IMR-90 (cell line): ENCODE measurements at regions not wholly inside any gene's neighbourhood (a gene's known extent, or its start where the extent isn't known, plus 50 kb on each side); places are given as distances from the start of the nearest gene placed in this dataset.

Source experiments
- ATAC-seq: fragments of 200-7000 bp; cut with Tn5 transposase; 2 replicates; pipeline ENCODE4 v1.9.1; 2020; ENCODE audit warnings: low read depth, mild to moderate bottlenecking, moderate library complexity
- BruUV-seq: library from RNA; stranded (reverse); fragments of 400-500 nt; replicated peaks from 2 replicates; lab custom pipeline; 2021; lab: Mats Ljungman, UMichigan
- CTCF ChIA-PET: fragments of 300-600 bp; formaldehyde crosslinking; extraction: SDS; loops from one replicate; lab custom pipeline; 2021; ENCODE audit warnings: antibody characterized with exemption; lab: Yijun Ruan, JAX
- POLR2A ChIA-PET: fragments of 300-600 bp; sonication (Branson Sonifier 250); formaldehyde crosslinking; loops from one replicate; lab custom pipeline; 2022; ENCODE audit warnings: antibody characterized with exemption; ENCODE audit not compliant: unreplicated experiment; lab: Charles Lee
- DNase-seq: peaks from one replicate; pipeline ENCODE4 v3.0.0; 2013
- H2AFZ ChIP-seq: replicated peaks from 2 replicates; pipeline ENCODE3; 2013; ENCODE audit warnings: low read length, mild to moderate bottlenecking; ENCODE audit not compliant: poor library complexity
- H2AK5ac ChIP-seq: 2 replicates; pipeline ENCODE4 v1.6.1; 2013; ENCODE audit warnings: low read depth, low read length, inconsistent platforms
- H2AK9ac ChIP-seq: replicated peaks from 2 replicates; pipeline ENCODE3; 2013; ENCODE audit warnings: mild to moderate bottlenecking, low read depth, low read length, moderate library complexity; ENCODE audit not compliant: poor library complexity
- H2BK120ac ChIP-seq: 2 replicates; pipeline ENCODE4 v1.6.1; 2013; ENCODE audit warnings: low read depth, low read length, inconsistent platforms
- H2BK15ac ChIP-seq: 3 replicates; pipeline ENCODE4 v1.6.1; 2013; ENCODE audit warnings: low read depth, low read length, inconsistent platforms
- H2BK20ac ChIP-seq: 2 replicates; pipeline ENCODE4 v1.6.1; 2013; ENCODE audit warnings: low read depth, mild to moderate bottlenecking, inconsistent platforms, low read length, moderate library complexity
- H2BK5ac ChIP-seq: 2 replicates; pipeline ENCODE4 v1.6.1; 2013; ENCODE audit warnings: mild to moderate bottlenecking, low read depth, low read length, inconsistent platforms; ENCODE audit not compliant: poor library complexity, severe bottlenecking
- H3K14ac ChIP-seq: replicated peaks from 2 replicates; pipeline ENCODE4 v1.6.1; 2013; ENCODE audit warnings: low read depth, low read length, inconsistent platforms
- H3K18ac ChIP-seq: 2 replicates; pipeline ENCODE4 v1.6.1; 2013; ENCODE audit warnings: low read depth, low read length, control low read depth
- H3K23ac ChIP-seq: 2 replicates; pipeline ENCODE4 v1.6.1; 2013; ENCODE audit warnings: low read depth, low read length, inconsistent platforms
- H3K27ac ChIP-seq: 2 replicates; pipeline ENCODE4 v1.5.1; 2013; ENCODE audit warnings: mild to moderate bottlenecking, control low read depth, low read length; ENCODE audit not compliant: insufficient read depth
- H3K27me3 ChIP-seq: 2 replicates; pipeline ENCODE4 v1.6.1; 2013; ENCODE audit warnings: low read length; ENCODE audit not compliant: control insufficient read depth, insufficient read depth
- H3K36me3 ChIP-seq: 2 replicates; pipeline ENCODE4 v1.6.1; 2013; ENCODE audit warnings: low read length, mixed read lengths; ENCODE audit not compliant: control insufficient read depth, insufficient read depth
- H3K4ac ChIP-seq: 2 replicates; pipeline ENCODE4 v1.6.1; 2013; ENCODE audit warnings: low read depth, low read length, inconsistent platforms
- H3K4me1 ChIP-seq: 2 replicates; pipeline ENCODE4 v1.6.1; 2013; ENCODE audit warnings: low read length, mixed read lengths; ENCODE audit not compliant: control insufficient read depth, insufficient read depth
- H3K4me2 ChIP-seq: 2 replicates; pipeline ENCODE4 v1.6.1; 2013; ENCODE audit warnings: low read depth, mild to moderate bottlenecking, control low read depth, low read length, moderate library complexity
- H3K4me3 ChIP-seq: 2 replicates; pipeline ENCODE4 v1.5.1; 2013; ENCODE audit warnings: low read depth, mild to moderate bottlenecking, control low read depth, low read length, moderate library complexity; ENCODE audit not compliant: insufficient read depth
- H3K56ac ChIP-seq: 2 replicates; pipeline ENCODE4 v1.6.1; 2013; ENCODE audit warnings: low read length, inconsistent platforms; ENCODE audit not compliant: insufficient read depth; ENCODE audit errors: extremely low read depth
- H3K79me1 ChIP-seq, 2 experiments: 2 replicates each; pipeline ENCODE4 v1.6.1; 2013; ENCODE audit warnings: low read length in 2 of 2, inconsistent platforms in 1 of 2, low read depth in 1 of 2
- H3K9ac ChIP-seq: 2 replicates; pipeline ENCODE4 v1.6.1; 2013; ENCODE audit warnings: low read depth, low read length, control low read depth
- H3K9me1 ChIP-seq: 2 replicates; pipeline ENCODE4 v1.6.1; 2013; ENCODE audit warnings: low read length, inconsistent platforms; ENCODE audit not compliant: insufficient read depth
- H3K9me3 ChIP-seq: 2 replicates; pipeline ENCODE4 v1.6.1; 2013; ENCODE audit warnings: low read length; ENCODE audit not compliant: control insufficient read depth, insufficient read depth
- H4K20me1 ChIP-seq: 2 replicates; pipeline ENCODE4 v1.6.1; 2013; ENCODE audit warnings: low read length, inconsistent platforms; ENCODE audit not compliant: insufficient read depth
- H4K5ac ChIP-seq: 2 replicates; pipeline ENCODE4 v1.6.1; 2013; ENCODE audit warnings: mild to moderate bottlenecking, low read depth, low read length, control low read depth
- H4K8ac ChIP-seq, 2 experiments: 2 replicates each; pipeline ENCODE4 v1.6.1; 2013; ENCODE audit warnings: low read depth in 2 of 2, low read length in 2 of 2, control low read depth in 1 of 2, inconsistent platforms in 1 of 2
- H4K91ac ChIP-seq: 2 replicates; pipeline ENCODE4 v1.6.1; 2013; ENCODE audit warnings: low read depth, low read length, inconsistent platforms; ENCODE audit not compliant: insufficient read depth
- BHLHE40 ChIP-seq: fragments of 150-350 bp; IDR thresholded peaks from 2 replicates; pipeline ENCODE4 v1.6.1; 2016; ENCODE audit warnings: mild to moderate bottlenecking, low read depth, low read length
- CEBPB ChIP-seq: IDR thresholded peaks from 2 replicates; pipeline ENCODE4 v1.6.1; 2012; ENCODE audit warnings: low read depth, low read length, improper control_type of control experiment
- MAZ ChIP-seq: IDR thresholded peaks from 2 replicates; pipeline ENCODE4 v1.6.1; 2012; ENCODE audit warnings: low read depth, mild to moderate bottlenecking, low read length, improper control_type of control experiment, moderate library complexity, borderline replicate concordance
- MXI1 ChIP-seq: IDR thresholded peaks from 2 replicates; pipeline ENCODE4 v1.6.1; 2012; ENCODE audit warnings: low read depth, mild to moderate bottlenecking, low read length, moderate library complexity, borderline replicate concordance
- POLR2A ChIP-seq: IDR thresholded peaks from 2 replicates; pipeline ENCODE4 v1.6.1; 2012; ENCODE audit warnings: mild to moderate bottlenecking, low read depth, low read length
- RAD21 ChIP-seq: IDR thresholded peaks from 2 replicates; pipeline ENCODE4 v1.6.1; 2012; ENCODE audit warnings: low read length, improper control_type of control experiment
- RCOR1 ChIP-seq: IDR thresholded peaks from 2 replicates; pipeline ENCODE4 v1.6.1; 2012; ENCODE audit warnings: mild to moderate bottlenecking, low read length, improper control_type of control experiment; ENCODE audit not compliant: insufficient replicate concordance
- RFX5 ChIP-seq: IDR thresholded peaks from 2 replicates; pipeline ENCODE4 v1.8.0; 2012; ENCODE audit warnings: low read depth, mild to moderate bottlenecking, low read length, moderate library complexity
- WGBS, 2 experiments: methylation state at CpG; one replicate each; pipeline versions ENCODE4 v1.1.5 to v1.1.7; 2013; ENCODE audit warnings: missing lambda C conversion rate in 2 of 2; ENCODE audit not compliant: insufficient read length in 1 of 2; ENCODE audit errors: extremely low coverage in 2 of 2; 5-methylcytosine and 5-hydroxymethylcytosine counted together
- dilution Hi-C: fragments of 300-500 bp; cut with HindIII; formaldehyde crosslinking; loops from one replicate; pipeline ENCODE4 v1.14.3; 2018; ENCODE audit warnings: low sequenced_read_pairs; ENCODE audit not compliant: unreplicated experiment
- in situ Hi-C: fragments of 300-500 bp; cut with MboI; formaldehyde crosslinking; loops from 3 replicates; pipeline ENCODE4 v1.14.3; 2019; ENCODE audit warnings: low sequenced_read_pairs, inconsistent platforms, mixed read lengths
- intact Hi-C: fragments of 100-400 bp; cut with micrococcal nuclease; formaldehyde crosslinking; loops from 2 replicates; pipeline ENCODE4 v1.10.0; 2022
- TF ChIP-seq, protein P1 (sequence below): fragments of 150-350 bp; IDR thresholded peaks from 2 replicates; pipeline ENCODE4 v1.6.1; 2017; ENCODE audit warnings: mild to moderate bottlenecking, antibody characterized with exemption, low read length, low read depth
- TF ChIP-seq, protein P2 (sequence below): fragments of 150-350 bp; IDR thresholded peaks from 2 replicates; pipeline ENCODE4 v1.6.1; 2016; ENCODE audit warnings: low read depth, mild to moderate bottlenecking, low read length, moderate library complexity, borderline replicate concordance

DNA sequence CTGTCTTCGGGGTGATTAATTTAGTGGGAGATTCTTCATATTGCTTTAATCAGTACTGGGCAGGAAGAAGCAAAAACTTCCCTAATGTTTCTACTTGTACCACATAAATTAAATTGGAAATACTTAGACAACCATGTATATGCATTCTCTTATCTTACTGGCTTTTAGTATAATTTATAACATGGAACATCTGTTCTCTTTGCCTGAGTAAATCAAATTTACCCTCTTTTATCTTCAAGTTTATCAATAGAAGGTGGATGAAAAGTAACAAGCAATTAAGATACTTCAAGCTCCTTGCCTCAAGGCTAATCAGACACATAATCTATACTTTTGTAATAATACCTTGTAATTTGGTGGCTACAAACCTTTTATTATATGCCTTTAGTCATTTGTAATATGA is 274.4 kb upstream of the ARX start:
- no peaks in the 10 kb centered on the region for H3K36me3 ChIP-seq
- intact Hi-C loops (no loop called here), dilution Hi-C loops (no loop called here), in situ Hi-C loops (no loop called here)
- no peak overlapping the region for H2AFZ ChIP-seq
- no peaks in the 10 kb centered on the region for H3K79me1 ChIP-seq
- TF ChIP-seq, protein P1, sequence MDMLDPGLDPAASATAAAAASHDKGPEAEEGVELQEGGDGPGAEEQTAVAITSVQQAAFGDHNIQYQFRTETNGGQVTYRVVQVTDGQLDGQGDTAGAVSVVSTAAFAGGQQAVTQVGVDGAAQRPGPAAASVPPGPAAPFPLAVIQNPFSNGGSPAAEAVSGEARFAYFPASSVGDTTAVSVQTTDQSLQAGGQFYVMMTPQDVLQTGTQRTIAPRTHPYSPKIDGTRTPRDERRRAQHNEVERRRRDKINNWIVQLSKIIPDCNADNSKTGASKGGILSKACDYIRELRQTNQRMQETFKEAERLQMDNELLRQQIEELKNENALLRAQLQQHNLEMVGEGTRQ, result no peak
- TF ChIP-seq BHLHE40 (no peak), MXI1 (no peak), RCOR1 (no peak), POLR2A (no peak), MAZ (no peak), RAD21 (no peak), CEBPB (no peak), RFX5 (no peak)
- TF ChIP-seq, protein P2, sequence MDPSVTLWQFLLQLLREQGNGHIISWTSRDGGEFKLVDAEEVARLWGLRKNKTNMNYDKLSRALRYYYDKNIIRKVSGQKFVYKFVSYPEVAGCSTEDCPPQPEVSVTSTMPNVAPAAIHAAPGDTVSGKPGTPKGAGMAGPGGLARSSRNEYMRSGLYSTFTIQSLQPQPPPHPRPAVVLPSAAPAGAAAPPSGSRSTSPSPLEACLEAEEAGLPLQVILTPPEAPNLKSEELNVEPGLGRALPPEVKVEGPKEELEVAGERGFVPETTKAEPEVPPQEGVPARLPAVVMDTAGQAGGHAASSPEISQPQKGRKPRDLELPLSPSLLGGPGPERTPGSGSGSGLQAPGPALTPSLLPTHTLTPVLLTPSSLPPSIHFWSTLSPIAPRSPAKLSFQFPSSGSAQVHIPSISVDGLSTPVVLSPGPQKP, result no peak
- POLR2A ChIA-PET, result no interaction called here
- H2BK15ac ChIP-seq, result no peak overlapping the region
- no peak overlapping the region for H2BK120ac ChIP-seq
- H3K23ac ChIP-seq, result no peak overlapping the region
- no peak overlapping the region for H2AK5ac ChIP-seq
- H4K20me1 ChIP-seq, result no peaks in the 10 kb centered on the region
- no peak overlapping the region for H2AK9ac ChIP-seq
- no peak overlapping the region for H2BK20ac ChIP-seq
- H3K56ac ChIP-seq, result no peak overlapping the region
- no peak overlapping the region for H4K8ac ChIP-seq
- BruUV-seq, result no TSS peak
- no peak overlapping the region for H3K14ac ChIP-seq
- DNase-seq (no peak), ATAC-seq (no peak)
- H2BK5ac ChIP-seq, result no peak overlapping the region
- no peak overlapping the region for H3K4ac ChIP-seq
- H3K27me3 ChIP-seq, result no peaks in the 10 kb centered on the region
- H3K4me1 ChIP-seq, result no peaks in the 10 kb centered on the region
- no CpG with 5 or more reads among the region's 1 CpG for WGBS, 2 experiments
- H3K9me1 ChIP-seq, result no peaks in the 10 kb centered on the region
- CTCF ChIA-PET, result no interaction called here
- H3K9me3 ChIP-seq, result no peaks in the 10 kb centered on the region
- H3K4me3 ChIP-seq, result no peak overlapping the region
- H4K91ac ChIP-seq, result no peak overlapping the region
- no peak overlapping the region for H3K9ac ChIP-seq
- no peak overlapping the region for H3K4me2 ChIP-seq
- H3K27ac ChIP-seq, result no peak overlapping the region
- H4K5ac ChIP-seq, result no peak overlapping the region
- no peak overlapping the region for H3K18ac ChIP-seq
